B cell (primary cell): ENCODE measurements at regions not wholly inside any gene's neighbourhood (a gene's known extent, or its start where the extent isn't known, plus 50 kb on each side); places are given as distances from the start of the nearest gene placed in this dataset.
A peak's percentile ranks its signal among the peaks of the same experiment; 100 is the strongest.

Experiments
- ATAC-seq: fragments of 200-7000 bp; cut with Tn5 transposase; one replicate; pipeline ENCODE4 v1.10.0; 2021; ENCODE audit warnings: low read depth, mild to moderate bottlenecking, moderate number of reproducible peaks, moderate library complexity
- CTCF ChIA-PET: fragments of 350-600 bp; sonication (Branson Sonifier 250); formaldehyde crosslinking; loops from one replicate; lab custom pipeline; 2021; ENCODE audit warnings: antibody characterized with exemption, inconsistent platforms; lab: Charles Lee
- POLR2A ChIA-PET: fragments of 350-600 bp; sonication (Branson Sonifier 250); formaldehyde crosslinking; loops from one replicate; lab custom pipeline; 2021; ENCODE audit warnings: antibody characterized with exemption; lab: Charles Lee
- DNase-seq: peaks from one replicate; pipeline ENCODE4 v3.0.0; 2013
- H2AFZ ChIP-seq: 2 replicates; pipeline ENCODE4 v1.6.1; 2012; ENCODE audit warnings: mild to moderate bottlenecking, low read depth, low read length; ENCODE audit not compliant: insufficient read depth, poor library complexity, severe bottlenecking
- H3K27ac ChIP-seq, 2 donors: 1 replicate in 1 of 2; 2 replicates in 1 of 2; pipeline ENCODE4 v1.5.1; 2012 to 2013; ENCODE audit warnings: low read length in 2 of 2, mild to moderate bottlenecking in 2 of 2, moderate library complexity in 1 of 2
- H3K27me3 ChIP-seq, 4 experiments: fragments of 200-600 bp in 1 of 4; sonication (generic) in 1 of 4; replicated peaks in 1 of 4; 1 replicate in 2 of 4; 2 replicates in 2 of 4; pipeline versions ENCODE4 v1.6.1 to v1.7.0; 2013 to 2016; ENCODE audit warnings: low read length in 3 of 4, mild to moderate bottlenecking in 2 of 4, mixed read lengths in 1 of 4, moderate library complexity in 1 of 4; ENCODE audit not compliant: insufficient read depth in 4 of 4, control insufficient read depth in 3 of 4; ENCODE audit errors: control extremely low read depth in 1 of 4
- H3K36me3 ChIP-seq, 2 experiments: replicated peaks in 1 of 2; 1 replicate in 1 of 2; 2 replicates in 1 of 2; pipeline versions ENCODE4 v1.6.1 to v1.7.1; 2013; ENCODE audit warnings: low read length in 1 of 2; ENCODE audit not compliant: insufficient read depth in 2 of 2, control insufficient read depth in 1 of 2; ENCODE audit errors: control extremely low read depth in 1 of 2, extremely low read depth in 1 of 2
- H3K4me1 ChIP-seq, 2 donors: fragments of 200-600 bp in 1 of 2; sonication (generic) in 1 of 2; 1 replicate in 1 of 2; 2 replicates in 1 of 2; pipeline versions ENCODE4 v1.5.1 to v1.6.1; 2013 to 2017; ENCODE audit warnings: low read length in 2 of 2; ENCODE audit not compliant: control insufficient read depth in 2 of 2, insufficient read depth in 2 of 2
- H3K4me2 ChIP-seq: replicated peaks from 2 replicates; pipeline ENCODE3; 2012; ENCODE audit warnings: mild to moderate bottlenecking, low read depth, low read length; ENCODE audit not compliant: poor library complexity, severe bottlenecking
- H3K4me3 ChIP-seq, 5 experiments: fragments of 200-600 bp in 1 of 5; sonication (generic) in 1 of 5; 1 replicate in 3 of 5; 2 replicates in 2 of 5; pipeline versions ENCODE4 v1.5.1 to v1.7.0; 2011 to 2016; ENCODE audit warnings: low read length in 4 of 5, mild to moderate bottlenecking in 4 of 5, low read depth in 2 of 5, control low read depth in 1 of 5, moderate library complexity in 1 of 5; ENCODE audit not compliant: insufficient read depth in 1 of 5; ENCODE audit errors: control extremely low read depth in 1 of 5, extremely low read depth in 1 of 5
- H3K79me2 ChIP-seq: fragments of 200-600 bp; sonication (generic); one replicate; pipeline ENCODE4 v1.6.0; 2016; ENCODE audit warnings: low read length; ENCODE audit not compliant: control insufficient read depth, insufficient read depth
- H3K9ac ChIP-seq: fragments of 200-600 bp; sonication (generic); 2 replicates; pipeline ENCODE4 v1.6.1; 2017; ENCODE audit warnings: mild to moderate bottlenecking, low read length, moderate library complexity
- H3K9me3 ChIP-seq, 3 donors: one replicate each; pipeline versions ENCODE4 v1.6.1 to v1.7.1; 2013; ENCODE audit warnings: low read length in 2 of 3; ENCODE audit not compliant: control insufficient read depth in 2 of 3, insufficient read depth in 1 of 3; ENCODE audit errors: control extremely low read depth in 1 of 3
- H4K20me1 ChIP-seq: 2 replicates; pipeline ENCODE4 v1.6.0; 2012; ENCODE audit warnings: mild to moderate bottlenecking, low read length; ENCODE audit not compliant: insufficient read depth, control insufficient read depth, poor library complexity, severe bottlenecking
- H3K27ac Mint-ChIP-seq: one replicate; pipeline ENCODE4 v1.8.0; 2021; ENCODE audit warnings: mixed read lengths
- H3K27me3 Mint-ChIP-seq: one replicate; pipeline ENCODE4 v1.8.0; 2021; ENCODE audit warnings: mixed read lengths
- H3K4me1 Mint-ChIP-seq: one replicate; pipeline ENCODE4 v1.8.0; 2021; ENCODE audit warnings: mixed read lengths
- H3K4me3 Mint-ChIP-seq: one replicate; pipeline ENCODE4 v1.8.0; 2021; ENCODE audit warnings: mixed read lengths
- H3K9me3 Mint-ChIP-seq: one replicate; pipeline ENCODE4 v1.8.0; 2022; ENCODE audit warnings: mixed read lengths; ENCODE audit not compliant: insufficient read depth
- CTCF ChIP-seq: fragments of 200-600 bp; IDR thresholded peaks from one replicate; pipeline ENCODE4 v1.8.0; 2022; ENCODE audit warnings: antibody characterized with exemption, mild to moderate bottlenecking
- EZH2 ChIP-seq: IDR thresholded peaks from 2 replicates; pipeline ENCODE4 v1.6.1; 2012; ENCODE audit warnings: borderline replicate concordance, low read depth, mild to moderate bottlenecking, moderate library complexity, low read length; ENCODE audit not compliant: insufficient read depth, poor library complexity, severe bottlenecking
- WGBS: methylation state at CpG from one replicate; pipeline ENCODE4 v1.1.5; 2013; ENCODE audit warnings: missing lambda C conversion rate; ENCODE audit not compliant: insufficient coverage; 5-methylcytosine and 5-hydroxymethylcytosine counted together
- intact Hi-C: fragments of 100-400 bp; cut with micrococcal nuclease; formaldehyde crosslinking; loops from one replicate; pipeline ENCODE4 v1.10.0; 2022

GRCh38 chr3:56919137-56919796 is 117.5 kb upstream of the ARHGEF3 start:
- Histone ChIP-seq H3K4me1 (peaks cover 64 to 65% of the 10 kb centered on the region in 2 donors), H3K36me3 (no peaks in the 10 kb centered on the region), H3K4me3 (no peak overlapping the region), H3K27ac (no peak overlapping the region), H3K4me2 (peak overlapping the region; percentile 82), H2AFZ (no peak overlapping the region), H3K27me3 (no peaks in the 10 kb centered on the region), H4K20me1 (no peaks in the 10 kb centered on the region), H3K9ac (no peak overlapping the region), H3K9me3 (no peaks in the 10 kb centered on the region), H3K79me2 (no peaks in the 10 kb centered on the region)
- H3K27me3 Mint-ChIP-seq = no peaks in the 10 kb centered on the region
- intact Hi-C loops = loop anchor here (2.0 to 10.0 kb wide), 3 partner anchors 150 to 364 kb away; partner anchors contain the start of gene CCDC66
- no peak for ATAC-seq
- peaks cover 82% of the 10 kb centered on the region for H3K4me1 Mint-ChIP-seq
- H3K4me3 Mint-ChIP-seq = peak overlapping the region; percentile 26
- CTCF ChIA-PET = interaction anchor here (0.7 to 5.4 kb wide), 3 partner anchors 70 to 120 kb away, joined by 3 to 42 read pairs (median 5); no protein-coding TSS in a partner anchor
- H3K9me3 Mint-ChIP-seq = no peaks in the 10 kb centered on the region
- POLR2A ChIA-PET = no interaction called here
- no CpG with 5 or more reads among the region's 5 CpGs for WGBS
- peak overlapping the region; percentile 67 for H3K27ac Mint-ChIP-seq
- no peak for DNase-seq
- TF ChIP-seq EZH2 = no peak
- TF ChIP-seq CTCF = no peak

- Histone ChIP-seq H3K27me3 (no peaks in the 10 kb centered on the region), H3K4me1 (peaks cover 54 to 56% of the 10 kb centered on the region in 2 donors), H3K9me3 (no peaks in the 10 kb centered on the region), H2AFZ (no peak overlapping the region), H3K9ac (peak overlapping the region; percentile 53), H3K4me2 (peak overlapping the region; percentile 82), H3K27ac (peak overlapping the region; percentile 75 to 85), H3K79me2 (no peaks in the 10 kb centered on the region), H4K20me1 (no peaks in the 10 kb centered on the region), H3K36me3 (no peaks in the 10 kb centered on the region), H3K4me3 (peak overlapping the region; percentile 9 to 53 (median 18))
- Mint-ChIP-seq H3K9me3 (no peaks in the 10 kb centered on the region), H3K27me3 (no peaks in the 10 kb centered on the region), H3K4me1 (peaks cover 75% of the 10 kb centered on the region), H3K27ac (peak overlapping the region; percentile 92), H3K4me3 (peak overlapping the region; percentile 85)
- ChIA-PET POLR2A (interaction anchor here (0.6 to 2.2 kb wide), 3 partner anchors 116 to 1124 kb away, joined by 3 to 6 read pairs (median 4); partner anchors contain the start of gene ARHGEF3), CTCF (interaction anchor here (0.8 to 5.4 kb wide), 7 partner anchors 71 to 424 kb away, joined by 3 to 42 read pairs (median 4); partner anchors contain the start of gene ARHGEF3)
- intact Hi-C loops = loop anchor here (2.0 to 10.0 kb wide), 3 partner anchors 151 to 363 kb away; partner anchors contain the start of gene CCDC66
- 37% methylated on average over 5 of the region's 7 CpGs for WGBS
- TF ChIP-seq EZH2 = no peak
- no peak for TF ChIP-seq CTCF
- DNase-seq (peak; percentile 73), ATAC-seq (peak; percentile 40)
Measured at GRCh38 chr3:56918111-56918568, 116.4 kb upstream of the ARHGEF3 start.
